Fibroblast of upper back skin (primary cell): ENCODE measurements at regions not wholly inside any gene's neighbourhood (a gene's known extent, or its start where the extent isn't known, plus 50 kb on each side); places are given as distances from the start of the nearest gene placed in this dataset.

ENCODE experiments used
- DNase-seq: peaks from one replicate; pipeline ENCODE4 v3.0.0-alpha.2; 2013

DNA sequence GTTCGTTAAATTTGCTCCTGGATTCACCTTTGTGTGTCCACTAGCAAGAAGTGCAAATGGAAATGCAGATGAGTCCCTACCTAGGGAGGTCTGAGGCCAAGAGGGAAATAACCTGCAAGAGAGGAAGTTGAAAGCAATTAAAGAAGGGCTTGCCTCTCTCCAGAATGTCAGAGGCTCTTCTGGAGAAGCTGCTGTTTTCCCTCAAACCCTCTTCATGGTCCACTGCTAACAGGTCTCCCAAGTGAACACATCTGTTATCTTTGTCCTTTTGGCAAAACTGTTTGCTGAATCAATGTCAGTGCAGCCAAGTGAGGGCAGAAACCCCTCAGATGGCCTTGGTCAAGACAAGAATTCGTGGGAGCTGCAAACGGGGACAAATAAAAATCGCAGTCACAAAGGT, 177.3 kb upstream of the PLXNA2 start:
- DNase-seq: no peak

DNA sequence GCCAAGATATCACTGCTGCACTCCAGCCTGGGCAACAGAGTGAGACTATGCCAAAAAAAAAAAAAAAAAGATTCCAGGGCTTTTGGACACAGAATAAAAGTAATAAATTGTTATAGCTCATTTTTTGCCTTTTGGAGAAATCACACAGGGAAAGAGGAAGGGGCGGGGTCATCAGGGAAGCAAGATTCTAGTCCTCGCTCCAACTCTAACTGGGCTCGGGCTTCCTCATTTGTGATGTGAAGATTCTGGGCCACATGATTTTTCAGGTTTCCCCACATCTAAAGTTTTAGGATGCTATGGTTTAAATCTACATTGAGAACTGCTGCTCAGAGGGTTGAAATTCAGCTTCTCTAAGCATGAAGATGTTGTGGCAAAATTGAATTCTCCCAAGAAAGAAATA, 179.3 kb upstream of the PLXNA2 start:
- DNase-seq: no peak

DNA sequence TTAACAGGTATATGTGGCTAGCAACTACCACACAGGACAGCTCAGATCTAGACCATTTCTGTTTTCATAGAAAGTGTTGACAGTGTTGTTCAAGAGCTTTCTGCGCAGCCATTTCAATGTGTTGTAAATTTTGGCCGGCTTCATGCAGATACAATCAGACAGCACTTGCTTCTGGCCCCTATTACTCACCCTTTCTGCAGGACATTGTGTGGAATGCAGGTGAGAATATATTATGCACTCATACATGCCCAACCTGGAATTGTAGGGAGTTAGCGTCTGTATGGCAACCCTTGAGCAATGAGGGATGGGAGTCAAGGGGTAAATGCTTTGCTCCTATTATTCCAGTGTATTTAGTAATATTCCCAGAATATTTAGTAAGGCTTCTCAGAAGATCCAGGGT, 180.9 kb upstream of the PLXNA2 start:
- DNase-seq: no peak

DNA sequence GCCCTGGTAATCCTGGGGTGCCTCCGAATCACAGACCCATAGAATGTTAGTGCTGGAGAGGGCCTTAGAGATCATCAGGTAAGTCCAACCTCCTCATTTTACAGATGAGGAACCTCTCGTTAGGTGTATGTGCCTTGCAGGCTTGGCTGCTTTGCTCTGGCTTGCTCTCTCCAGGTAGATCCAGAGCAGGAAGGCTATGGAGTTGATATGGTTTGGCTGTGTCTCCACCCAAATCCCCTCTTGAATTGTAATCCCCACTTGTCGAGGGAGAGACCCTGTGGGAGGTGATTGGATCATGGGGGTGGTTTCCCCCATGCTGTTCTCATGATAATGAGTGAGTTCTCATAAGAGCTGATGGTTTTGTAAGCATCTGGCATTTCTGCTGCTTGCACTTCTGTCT, 186.0 kb upstream of the PLXNA2 start:
- DNase-seq: no peak

DNA sequence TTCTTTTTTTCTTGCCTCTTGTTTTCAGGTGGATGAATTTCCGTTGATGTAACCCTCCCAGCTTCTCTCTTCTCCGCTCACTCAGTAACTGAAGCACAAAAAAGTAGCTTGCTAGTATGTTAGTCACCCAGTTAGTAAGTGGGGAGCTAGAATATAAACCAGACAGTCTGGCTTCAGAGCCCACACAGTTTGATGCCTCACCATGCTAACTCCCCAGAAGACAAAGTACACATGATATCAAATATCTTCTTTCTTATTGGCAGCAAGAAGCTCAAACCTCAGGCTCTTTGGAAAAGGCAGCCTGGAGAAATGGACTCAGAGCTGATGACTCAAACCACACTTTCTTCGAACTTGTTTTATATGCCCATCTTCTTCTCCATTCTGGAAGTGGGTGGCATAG, 187.5 kb upstream of the PLXNA2 start:
- peak; percentile 91 for DNase-seq

DNA sequence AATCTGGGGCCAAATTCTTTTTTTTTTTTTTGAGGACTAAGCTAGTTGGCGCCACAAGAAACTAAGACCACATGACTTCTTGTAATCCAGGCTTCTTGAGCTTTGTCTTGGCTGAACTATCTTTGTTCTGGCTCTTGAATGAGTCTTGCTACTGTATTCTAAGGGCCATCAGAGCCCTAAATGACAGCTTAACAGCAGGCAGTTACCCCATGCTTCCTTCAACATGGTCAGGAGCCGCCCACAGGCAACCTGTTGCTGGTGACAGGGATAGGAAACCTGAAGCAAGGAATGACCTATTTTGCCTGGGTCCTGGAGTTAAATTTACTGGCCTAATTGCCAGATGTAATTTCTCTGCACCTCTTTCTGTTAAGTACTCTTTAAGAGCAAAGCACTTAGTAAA, 188.2 kb upstream of the PLXNA2 start:
- no peak for DNase-seq

DNA sequence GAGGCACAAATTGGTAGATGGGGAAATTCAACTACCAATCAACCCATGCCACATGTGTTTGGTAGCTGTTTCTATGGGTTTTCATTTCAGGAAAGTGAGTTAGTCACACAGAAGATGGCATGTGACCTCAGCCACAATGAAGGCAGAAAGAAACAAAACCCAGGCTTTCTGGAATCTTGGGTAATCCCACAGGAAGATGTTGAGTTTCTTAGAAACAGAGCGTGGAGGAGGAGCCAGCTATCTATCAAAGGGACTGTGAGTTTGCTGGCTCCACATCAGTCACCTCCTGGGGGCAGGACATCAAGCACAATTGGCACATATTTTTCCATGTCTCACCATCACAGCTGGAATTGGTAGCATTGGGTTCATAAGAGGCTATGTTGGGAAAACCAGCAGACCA, 188.9 kb upstream of the PLXNA2 start:
- peak; percentile 68 for DNase-seq

DNA sequence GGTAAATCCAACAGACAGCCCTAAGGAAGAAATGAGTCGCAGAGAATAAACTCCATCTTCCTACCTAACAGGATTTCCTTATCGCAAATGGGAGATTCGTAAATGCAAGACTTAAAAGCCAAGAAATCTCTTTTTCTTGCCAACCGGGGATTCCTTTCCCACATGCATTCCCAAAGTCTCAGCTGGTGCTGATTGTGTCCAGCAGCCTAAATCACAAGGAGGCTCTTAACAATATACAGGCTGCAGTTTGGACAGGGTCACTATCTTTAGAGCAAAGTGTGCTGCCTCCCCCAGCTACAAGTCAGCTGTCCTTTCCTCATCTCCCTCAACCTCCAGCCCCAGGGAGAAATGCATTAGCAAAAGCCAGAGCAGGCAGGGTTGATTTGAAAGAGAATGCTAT, 189.8 kb upstream of the PLXNA2 start:
- peak; percentile 54 for DNase-seq

DNA sequence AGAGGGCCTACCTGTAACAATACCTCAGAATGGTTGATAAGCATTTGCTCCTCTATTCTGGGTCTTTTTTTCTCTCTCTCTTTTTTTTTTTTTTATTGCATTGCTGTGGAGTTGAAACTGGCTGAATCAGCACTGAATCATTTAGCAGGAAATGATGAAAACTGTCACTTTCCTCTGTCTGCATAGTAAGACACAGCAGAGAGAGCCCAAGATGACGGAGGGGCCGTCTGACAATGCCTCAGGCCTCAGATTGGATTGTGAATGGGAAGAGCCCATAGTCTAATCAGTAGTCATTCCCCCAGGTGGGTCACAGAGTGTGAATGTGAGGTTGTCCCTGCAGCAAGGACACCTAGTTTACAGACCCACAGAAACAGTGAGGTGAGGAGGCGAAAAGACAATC, 193.2 kb upstream of the PLXNA2 start:
- DNase-seq: peak; percentile 88

DNA sequence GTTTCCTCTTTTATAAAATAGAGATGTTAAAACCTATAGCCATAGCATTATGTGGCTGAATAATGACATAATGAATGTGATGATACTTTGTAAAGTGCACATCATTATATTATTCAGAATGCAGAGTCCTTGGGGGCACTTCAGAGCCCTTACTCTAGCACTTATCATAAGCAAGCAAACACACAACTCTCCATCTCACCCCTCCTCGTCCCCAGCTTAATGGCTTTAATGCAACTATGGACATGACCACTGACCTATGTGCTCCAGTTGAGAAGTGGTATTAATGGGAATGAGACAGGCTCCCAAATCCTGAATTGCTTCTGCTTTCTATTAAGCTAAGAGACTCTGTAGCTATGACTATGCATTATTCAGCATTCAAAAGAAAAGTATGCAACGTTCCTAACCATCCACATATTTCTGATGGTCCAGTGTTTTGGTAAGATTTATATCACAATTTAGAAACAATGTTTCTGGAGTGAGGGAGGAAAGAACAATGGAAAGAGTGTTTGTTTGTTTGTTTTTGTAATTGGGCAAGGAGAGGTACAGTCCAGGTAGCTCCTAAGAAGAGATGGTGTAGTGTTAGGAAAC, 194.0 kb upstream of the PLXNA2 start:
- DNase-seq: peak; percentile 51

DNA sequence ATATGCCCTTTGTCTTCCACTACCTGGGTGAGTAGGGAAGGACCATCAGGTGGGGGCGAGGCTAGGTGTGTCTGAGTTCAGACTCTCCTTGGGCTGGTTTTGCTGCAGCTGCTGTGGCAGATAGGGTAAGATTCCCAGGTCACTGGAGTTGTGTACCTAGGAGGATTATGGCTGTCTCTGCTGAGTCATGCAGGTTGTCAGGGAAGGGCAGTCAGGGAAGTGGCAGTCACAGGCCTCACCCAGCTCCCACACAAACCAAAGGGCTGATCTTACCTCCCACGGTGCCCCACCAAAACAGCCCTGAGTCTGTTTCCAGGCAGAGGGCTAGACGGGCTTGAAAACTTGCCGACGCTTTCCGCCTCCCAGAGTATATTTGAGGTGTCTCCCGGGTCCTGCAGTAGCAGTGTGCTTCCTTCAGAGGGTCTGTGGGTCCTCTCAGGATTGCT, 201.6 kb upstream of the PLXNA2 start:
- no peak for DNase-seq

DNA sequence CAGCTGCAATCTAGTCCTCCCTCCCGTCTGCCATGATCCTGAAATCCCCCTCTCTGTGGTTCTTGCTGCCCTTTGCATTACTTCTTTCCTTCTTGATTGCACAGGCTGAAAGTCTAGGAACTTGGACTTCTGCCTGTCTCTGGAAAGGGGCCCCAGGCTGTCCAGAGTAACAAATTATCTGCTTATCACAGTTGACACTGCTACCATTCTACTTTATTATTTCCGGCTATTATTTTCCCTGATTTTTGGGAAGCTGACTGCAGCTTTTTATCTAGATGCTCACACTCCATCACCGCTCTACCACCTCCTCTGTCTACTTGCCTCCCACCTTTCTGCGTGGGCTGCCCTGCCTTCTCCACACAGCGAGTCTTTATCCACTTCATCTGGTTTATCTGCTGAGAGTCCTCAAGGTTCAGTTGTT, 202.1 kb upstream of the PLXNA2 start:
- no peak for DNase-seq

DNA sequence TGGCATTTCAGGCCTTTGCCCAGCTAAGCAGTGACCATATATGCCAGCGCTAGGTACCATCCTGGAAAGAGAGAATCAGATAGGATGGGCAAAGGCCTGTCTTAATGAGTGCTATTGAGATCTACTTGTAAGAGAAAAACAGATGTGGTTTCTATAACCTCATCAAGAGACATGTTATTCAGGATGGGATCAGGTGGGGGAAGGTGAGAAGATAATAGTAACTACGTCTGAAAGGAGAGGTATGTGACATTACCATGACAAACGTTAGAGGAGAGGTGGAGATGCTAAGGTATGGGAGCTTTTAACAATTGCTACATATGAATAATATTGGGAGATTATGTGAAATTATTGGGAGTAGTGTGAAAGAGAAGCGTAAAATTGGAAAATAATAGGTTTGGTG, 204.2 kb upstream of the PLXNA2 start:
- no peak for DNase-seq

DNA sequence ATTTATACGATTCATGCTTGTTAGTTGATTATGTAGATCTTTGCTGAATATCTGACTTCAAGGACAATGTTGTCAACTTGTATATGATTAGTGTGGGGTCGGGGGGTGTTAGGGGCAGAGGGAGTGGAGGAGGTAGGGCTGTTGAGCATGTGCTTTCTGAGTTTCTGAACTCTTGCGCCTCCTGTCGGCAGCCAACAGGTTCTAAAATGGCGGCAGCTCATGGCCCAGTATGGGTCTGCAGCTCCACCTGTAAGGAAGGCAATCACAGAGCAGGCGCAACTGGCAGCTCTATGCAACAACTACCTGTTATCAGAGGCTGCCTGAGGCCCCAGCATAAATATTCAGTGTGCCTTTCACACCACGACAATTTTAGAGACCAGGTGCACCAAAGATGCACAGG, 205.8 kb upstream of the PLXNA2 start:
- no peak for DNase-seq

DNA sequence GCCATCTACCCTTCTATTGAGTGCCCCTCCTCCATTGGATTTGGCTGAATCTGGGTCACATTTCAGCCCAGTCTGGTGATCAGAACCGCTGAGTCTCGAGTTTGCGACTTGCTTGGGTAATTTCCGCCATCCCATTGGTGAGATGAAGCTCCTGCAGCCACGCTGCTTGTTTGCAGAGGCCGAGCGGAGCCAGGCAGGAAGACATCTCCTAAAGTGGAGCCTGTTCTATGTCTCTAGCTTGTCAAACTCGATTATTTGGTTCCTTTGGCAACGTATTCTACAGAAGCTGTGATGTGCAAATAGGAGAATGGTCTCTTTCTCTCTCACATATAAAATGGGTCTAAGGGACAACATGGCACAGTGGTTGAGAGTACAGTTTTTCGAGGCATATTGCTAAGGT, 206.8 kb upstream of the PLXNA2 start:
- DNase-seq: no peak

DNA sequence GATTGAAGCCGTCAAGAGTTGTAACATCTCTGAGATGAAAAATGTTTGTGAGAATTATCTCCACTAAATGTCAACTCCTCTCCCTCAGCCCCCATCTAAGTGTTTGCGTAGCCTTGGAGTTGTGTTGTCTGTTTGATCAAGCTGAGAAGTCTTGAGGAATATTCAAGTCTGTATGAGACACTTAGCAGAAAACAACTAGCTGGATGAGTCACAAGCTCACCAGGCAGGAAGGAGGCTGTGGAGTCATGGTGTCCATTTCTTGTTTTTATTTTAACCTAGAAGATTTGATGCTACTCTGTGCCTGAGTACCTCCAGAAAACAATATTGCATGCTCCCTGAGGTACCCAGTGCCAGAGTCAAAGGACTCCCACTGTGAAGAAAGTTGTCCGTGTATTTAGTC, 211.6 kb upstream of the PLXNA2 start:
- peak; percentile 46 for DNase-seq

DNA sequence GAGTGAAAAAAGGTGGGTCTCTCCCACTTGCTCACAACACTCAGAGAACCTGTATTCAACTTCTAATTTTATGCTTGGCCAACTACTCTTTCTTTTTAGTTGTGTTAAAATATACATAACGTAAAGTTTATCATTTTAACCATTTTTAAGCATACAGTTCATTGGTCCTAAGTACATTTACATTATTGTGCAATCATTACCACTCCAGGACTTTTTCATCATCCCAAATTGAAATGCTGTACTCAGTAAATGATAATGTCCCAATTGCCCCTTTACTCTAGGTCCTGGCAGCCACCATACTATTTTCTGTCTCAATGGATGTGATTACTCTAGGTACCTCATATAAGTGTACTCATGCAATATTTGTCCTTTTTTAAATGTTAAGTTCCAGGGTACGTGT, 212.3 kb upstream of the PLXNA2 start:
- no peak for DNase-seq

DNA sequence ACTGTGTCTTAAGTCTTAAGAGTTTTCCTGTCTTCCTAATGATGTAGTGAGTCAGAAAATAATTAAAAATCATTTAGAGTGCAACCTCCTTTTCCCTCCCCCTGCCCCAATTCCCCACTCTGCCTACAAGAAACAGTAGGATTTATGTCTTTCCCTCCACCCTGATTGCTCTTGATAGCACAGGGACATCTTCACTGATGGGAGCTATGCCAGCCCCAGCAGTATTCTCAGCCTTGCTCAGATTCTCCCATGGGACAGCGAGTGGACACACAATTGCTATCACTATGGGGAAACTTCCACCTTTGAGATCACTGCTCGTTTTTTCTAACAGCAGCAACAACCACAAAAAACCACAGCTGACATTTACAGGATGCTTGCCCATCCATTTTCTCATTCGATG, 216.6 kb upstream of the PLXNA2 start:
- DNase-seq: no peak

DNA sequence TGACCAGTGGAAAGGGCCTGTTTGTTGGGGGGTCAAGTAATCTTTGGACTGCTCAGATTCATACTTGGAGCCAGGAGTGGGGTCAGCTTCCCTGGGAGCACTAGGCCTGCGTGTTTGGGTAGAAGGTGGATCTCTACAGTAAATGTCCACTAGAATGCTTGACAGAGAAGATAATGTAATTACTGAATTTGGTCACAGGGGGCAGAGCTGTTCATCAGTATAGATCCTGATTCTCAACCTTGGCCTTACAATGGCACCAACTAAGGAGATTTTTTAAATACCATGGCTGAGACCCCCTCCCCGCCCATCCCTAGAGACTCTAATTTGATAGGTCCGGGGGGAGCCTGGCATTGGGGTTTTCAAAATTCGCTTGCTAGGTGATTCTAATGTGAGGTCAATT, 217.5 kb upstream of the PLXNA2 start:
- DNase-seq: no peak

DNA sequence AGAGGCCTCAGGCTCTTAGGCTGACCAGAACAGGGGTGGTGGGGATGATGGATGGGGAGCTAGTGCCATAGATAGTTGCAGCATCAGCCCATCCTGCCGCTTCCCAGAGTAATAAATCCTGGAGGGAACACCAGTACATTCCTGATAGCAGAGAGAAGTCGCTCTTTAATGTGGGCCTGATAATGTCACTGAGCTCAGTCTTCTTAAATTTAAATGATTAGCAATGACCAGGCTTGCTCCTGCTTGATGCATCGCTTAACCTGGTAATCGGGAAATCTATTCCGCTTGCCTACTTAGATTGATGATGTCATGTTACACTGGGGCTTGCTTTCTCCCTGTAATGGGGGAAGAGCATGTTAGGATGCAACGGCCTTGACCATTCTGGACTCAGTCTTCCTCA, 218.6 kb upstream of the PLXNA2 start:
- no peak for DNase-seq

DNA sequence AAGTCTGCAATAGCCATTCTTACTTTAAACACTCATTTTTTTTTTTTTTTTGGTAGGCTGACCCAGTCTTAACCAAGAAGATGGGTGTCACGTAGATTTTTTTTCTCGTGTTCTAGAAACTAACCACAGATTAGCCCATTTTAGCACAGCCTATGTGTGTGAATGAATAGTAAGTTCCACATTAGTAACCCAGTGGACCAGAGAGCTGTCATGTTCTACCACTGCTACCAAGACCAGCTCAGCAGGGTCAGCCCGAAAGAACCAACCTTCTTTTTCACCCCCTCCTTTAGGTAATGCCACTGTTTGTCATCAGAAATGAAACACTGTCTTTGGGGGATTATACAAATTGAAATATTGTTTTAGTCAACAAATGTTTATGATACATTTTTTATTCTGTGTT, 221.1 kb upstream of the PLXNA2 start:
- no peak for DNase-seq

DNA sequence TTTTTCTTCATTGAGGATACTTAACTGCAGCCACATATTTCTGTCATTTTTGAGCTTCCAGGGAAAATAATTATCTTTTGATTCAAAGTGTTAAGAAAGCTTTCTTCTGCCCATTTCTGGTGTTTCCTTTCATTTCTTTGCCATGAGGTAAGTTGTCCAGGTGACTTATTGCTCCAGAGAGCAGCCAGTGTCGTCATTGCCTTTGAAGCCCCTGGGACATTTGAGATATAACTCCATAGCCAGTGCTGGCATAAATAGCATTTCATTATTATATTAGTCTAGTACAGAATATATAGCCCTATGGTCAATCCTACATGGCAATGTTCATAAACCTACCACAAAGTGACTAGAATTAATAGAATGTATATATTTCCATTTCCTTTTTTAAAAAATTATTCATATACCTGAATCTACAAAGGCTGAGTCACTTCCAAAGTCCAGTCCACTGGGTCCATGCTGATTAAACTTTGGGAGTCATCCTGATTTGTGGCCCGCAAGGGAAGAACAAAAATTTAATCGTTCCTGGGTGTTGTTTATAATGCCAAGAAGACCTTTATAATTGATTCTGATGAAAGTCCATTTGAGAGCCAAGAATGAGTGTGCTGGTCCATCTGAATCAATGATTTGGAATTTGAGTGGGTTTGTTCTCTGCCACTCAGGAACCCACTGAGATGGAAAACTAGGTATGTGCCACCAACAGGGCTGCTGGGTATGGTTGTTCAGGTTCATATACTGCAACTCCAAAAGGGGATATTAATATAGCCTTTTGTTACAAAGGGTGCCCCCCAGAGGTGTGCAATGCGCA, 221.8 kb upstream of the PLXNA2 start:
- DNase-seq: no peak

DNA sequence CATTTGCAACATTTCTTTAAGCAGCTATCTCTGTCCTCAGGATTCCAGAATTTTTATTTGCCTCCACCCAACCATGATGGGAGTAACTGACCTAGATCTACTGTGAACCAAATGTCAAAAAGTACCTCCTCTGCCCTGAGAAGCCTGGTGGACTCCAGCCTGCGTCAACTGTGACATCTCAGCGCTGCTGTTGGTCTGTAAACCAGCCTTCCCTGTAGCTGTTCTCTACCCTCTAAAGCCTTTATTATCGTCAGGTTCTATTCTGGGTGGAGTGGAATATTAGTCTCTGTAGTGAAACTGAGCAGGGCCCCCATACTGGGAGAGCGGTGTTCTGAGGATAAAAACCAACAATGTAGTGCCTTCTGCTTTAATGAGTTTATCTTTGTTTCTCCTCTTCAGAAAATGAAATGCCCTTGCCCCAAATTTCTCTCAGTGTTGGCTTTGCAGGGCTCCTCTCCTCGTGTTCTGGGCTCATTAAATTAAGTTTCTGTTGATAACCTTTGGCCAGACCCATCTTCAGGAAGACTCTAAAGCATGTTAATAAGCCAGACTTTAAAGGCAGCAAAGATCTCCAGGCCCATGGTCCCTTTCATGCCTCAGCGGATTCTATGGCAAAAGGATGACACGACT, 223.1 kb upstream of the PLXNA2 start:
- no peak for DNase-seq

DNA sequence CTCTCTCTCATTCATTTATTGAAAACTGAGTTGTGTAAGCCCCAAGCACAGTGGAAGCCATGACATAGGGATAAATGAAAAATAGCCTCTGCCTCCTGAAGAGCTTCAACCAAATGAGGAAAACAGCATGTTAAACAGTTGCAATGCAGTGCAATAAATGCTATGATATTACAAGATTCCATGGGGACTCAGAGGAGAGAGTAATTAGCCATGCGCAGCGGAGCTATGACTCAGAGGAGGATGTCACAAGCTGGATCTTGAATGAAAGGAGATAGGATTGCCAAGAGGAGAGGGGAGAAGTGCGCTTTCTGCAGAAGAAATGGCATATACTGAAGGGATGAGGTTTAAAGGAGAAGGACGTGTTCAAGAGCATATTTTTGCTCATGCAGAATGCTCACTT, 231.3 kb upstream of the PLXNA2 start:
- DNase-seq: peak; percentile 70
